ENCODE measurements at regions not wholly inside any gene's neighbourhood (a gene's known extent, or its start where the extent isn't known, plus 50 kb on each side); places are given as distances from the start of the nearest gene placed in this dataset.

DNA sequence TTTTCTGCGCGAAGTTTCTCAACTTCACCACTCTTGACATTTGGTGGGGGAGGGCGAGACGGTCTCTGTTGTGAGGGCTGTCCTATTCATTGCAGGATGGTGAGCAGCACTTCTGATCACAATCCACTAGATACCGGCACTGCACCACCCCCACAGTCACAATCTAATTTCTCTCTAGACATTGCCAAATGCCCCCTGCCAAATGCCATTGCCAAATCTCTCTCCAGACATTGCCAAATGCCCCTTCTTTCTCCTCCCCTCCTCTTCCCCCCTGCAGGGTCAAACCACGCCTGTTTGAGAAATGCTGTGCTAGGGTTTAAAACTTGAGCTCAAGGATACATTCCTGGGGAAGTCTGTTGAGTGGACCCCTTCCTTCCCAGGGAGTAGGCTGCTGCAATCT is 603.5 kb upstream of the CDH4 start:
- TF ChIP-seq, protein P1, sequence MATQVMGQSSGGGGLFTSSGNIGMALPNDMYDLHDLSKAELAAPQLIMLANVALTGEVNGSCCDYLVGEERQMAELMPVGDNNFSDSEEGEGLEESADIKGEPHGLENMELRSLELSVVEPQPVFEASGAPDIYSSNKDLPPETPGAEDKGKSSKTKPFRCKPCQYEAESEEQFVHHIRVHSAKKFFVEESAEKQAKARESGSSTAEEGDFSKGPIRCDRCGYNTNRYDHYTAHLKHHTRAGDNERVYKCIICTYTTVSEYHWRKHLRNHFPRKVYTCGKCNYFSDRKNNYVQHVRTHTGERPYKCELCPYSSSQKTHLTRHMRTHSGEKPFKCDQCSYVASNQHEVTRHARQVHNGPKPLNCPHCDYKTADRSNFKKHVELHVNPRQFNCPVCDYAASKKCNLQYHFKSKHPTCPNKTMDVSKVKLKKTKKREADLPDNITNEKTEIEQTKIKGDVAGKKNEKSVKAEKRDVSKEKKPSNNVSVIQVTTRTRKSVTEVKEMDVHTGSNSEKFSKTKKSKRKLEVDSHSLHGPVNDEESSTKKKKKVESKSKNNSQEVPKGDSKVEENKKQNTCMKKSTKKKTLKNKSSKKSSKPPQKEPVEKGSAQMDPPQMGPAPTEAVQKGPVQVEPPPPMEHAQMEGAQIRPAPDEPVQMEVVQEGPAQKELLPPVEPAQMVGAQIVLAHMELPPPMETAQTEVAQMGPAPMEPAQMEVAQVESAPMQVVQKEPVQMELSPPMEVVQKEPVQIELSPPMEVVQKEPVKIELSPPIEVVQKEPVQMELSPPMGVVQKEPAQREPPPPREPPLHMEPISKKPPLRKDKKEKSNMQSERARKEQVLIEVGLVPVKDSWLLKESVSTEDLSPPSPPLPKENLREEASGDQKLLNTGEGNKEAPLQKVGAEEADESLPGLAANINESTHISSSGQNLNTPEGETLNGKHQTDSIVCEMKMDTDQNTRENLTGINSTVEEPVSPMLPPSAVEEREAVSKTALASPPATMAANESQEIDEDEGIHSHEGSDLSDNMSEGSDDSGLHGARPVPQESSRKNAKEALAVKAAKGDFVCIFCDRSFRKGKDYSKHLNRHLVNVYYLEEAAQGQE (IDR thresholded peaks at IDR 0.05; ENCODE audit: insufficient read depth in 1 of 2, low read depth in 2 of 2, low read length in 2 of 2), result no peak
- no peak for TF ChIP-seq TAF1 (IDR thresholded peaks at IDR 0.05; ENCODE audit: borderline replicate concordance, insufficient read depth, low read length)
- no peak for TF ChIP-seq POLR2AphosphoS5 (IDR thresholded peaks at IDR 0.05; ENCODE audit: low read depth, low read length)
- no peak for TF ChIP-seq FOXP2 (optimal IDR thresholded peaks at IDR 0.05; ENCODE audit: borderline replicate concordance, extremely low read depth, extremely low read length, insufficient read depth)
- TF ChIP-seq SIN3A (IDR thresholded peaks at IDR 0.05; ENCODE audit: borderline replicate concordance, insufficient read depth, low read length), result no peak

- TF ChIP-seq, protein P1 (IDR thresholded peaks at IDR 0.05; ENCODE audit: insufficient read depth in 1 of 2, low read depth in 2 of 2, low read length in 2 of 2), result no peak
- no peak for TF ChIP-seq SIN3A (IDR thresholded peaks at IDR 0.05; ENCODE audit: borderline replicate concordance, insufficient read depth, low read length)
- no peak for TF ChIP-seq TAF1 (IDR thresholded peaks at IDR 0.05; ENCODE audit: borderline replicate concordance, insufficient read depth, low read length)
- TF ChIP-seq POLR2AphosphoS5 (IDR thresholded peaks at IDR 0.05; ENCODE audit: low read depth, low read length), result no peak
- TF ChIP-seq FOXP2 (optimal IDR thresholded peaks at IDR 0.05; ENCODE audit: borderline replicate concordance, extremely low read depth, extremely low read length, insufficient read depth), result no peak
Measured at GRCh38 chr20:60649541-60649940, 602.5 kb upstream of the CDH4 start.

DNA sequence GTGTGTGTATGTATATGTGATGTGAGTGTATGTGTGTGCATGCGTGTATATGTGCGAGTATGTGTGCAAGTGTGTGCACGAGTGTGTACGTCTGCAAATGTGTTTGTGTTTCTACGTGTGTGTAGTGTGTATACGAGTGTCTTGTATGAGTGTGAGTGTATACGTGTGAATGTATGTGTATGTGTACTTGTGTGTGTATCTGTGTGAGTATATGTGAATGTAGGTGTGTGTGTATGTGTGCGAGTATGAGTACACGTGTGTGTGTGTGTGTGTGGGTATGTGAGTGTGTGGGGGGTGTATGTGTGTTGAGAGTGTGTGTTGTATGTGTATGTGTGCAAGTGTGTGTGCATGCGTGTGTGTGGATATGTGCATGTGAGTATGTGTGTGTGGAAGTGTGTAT is 602.0 kb upstream of the CDH4 start:
- TF ChIP-seq TAF1 (IDR thresholded peaks at IDR 0.05; ENCODE audit: borderline replicate concordance, insufficient read depth, low read length) (no peak), SIN3A (IDR thresholded peaks at IDR 0.05; ENCODE audit: borderline replicate concordance, insufficient read depth, low read length) (no peak), FOXP2 (optimal IDR thresholded peaks at IDR 0.05; ENCODE audit: borderline replicate concordance, extremely low read depth, extremely low read length, insufficient read depth) (no peak)
- TF ChIP-seq, protein P1 (IDR thresholded peaks at IDR 0.05; ENCODE audit: insufficient read depth in 1 of 2, low read depth in 2 of 2, low read length in 2 of 2), result no peak

DNA sequence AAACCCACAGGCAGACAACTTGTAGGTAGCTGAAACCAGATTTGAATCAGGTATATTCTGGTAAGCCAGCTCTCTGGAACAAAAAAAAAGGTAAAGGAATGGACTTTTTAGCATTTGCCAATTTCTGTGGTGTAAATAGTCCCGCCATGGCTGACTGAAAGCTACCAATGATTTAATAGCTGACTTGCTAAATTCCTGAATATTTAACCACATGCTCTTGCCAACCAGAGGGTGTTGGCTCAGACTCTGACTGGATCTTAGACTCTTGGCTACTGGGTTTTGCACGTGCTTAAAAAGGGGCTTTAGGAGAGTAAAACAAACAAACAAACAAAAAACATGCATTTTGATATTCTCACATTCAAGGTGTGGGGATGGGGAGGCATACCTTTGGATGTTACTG is 600.0 kb upstream of the CDH4 start:
- no peak for TF ChIP-seq TAF1 (IDR thresholded peaks at IDR 0.05; ENCODE audit: borderline replicate concordance, insufficient read depth, low read length)
- no peak for TF ChIP-seq SIN3A (IDR thresholded peaks at IDR 0.05; ENCODE audit: borderline replicate concordance, insufficient read depth, low read length)
- no peak for TF ChIP-seq POLR2AphosphoS5 (IDR thresholded peaks at IDR 0.05; ENCODE audit: low read depth, low read length)
- TF ChIP-seq, protein P1 (IDR thresholded peaks at IDR 0.05; ENCODE audit: insufficient read depth in 1 of 2, low read depth in 2 of 2, low read length in 2 of 2), result no peak
- no peak for TF ChIP-seq FOXP2 (optimal IDR thresholded peaks at IDR 0.05; ENCODE audit: borderline replicate concordance, extremely low read depth, extremely low read length, insufficient read depth)

DNA sequence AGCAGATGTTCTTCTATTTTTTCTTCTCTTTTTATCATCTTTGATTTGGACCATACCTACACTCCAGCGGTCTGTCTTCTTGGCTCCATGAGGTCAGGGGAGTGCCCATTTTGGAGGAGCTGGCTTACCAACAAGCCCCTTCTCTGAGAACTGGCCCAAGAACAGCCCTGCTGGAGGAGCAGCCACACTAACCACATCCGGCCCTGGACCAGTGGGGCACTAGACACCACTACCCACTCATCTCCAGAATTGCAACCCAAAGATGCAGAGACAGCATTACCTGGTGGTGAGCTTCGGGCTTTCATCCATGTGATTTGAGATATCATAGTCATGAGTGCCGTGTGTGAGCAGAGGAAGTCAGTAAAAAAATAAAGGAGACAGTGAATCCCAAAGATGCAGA is 599.4 kb upstream of the CDH4 start:
- no peak for TF ChIP-seq TAF1 (IDR thresholded peaks at IDR 0.05; ENCODE audit: borderline replicate concordance, insufficient read depth, low read length)
- no peak for TF ChIP-seq SIN3A (IDR thresholded peaks at IDR 0.05; ENCODE audit: borderline replicate concordance, insufficient read depth, low read length)
- TF ChIP-seq FOXP2 (optimal IDR thresholded peaks at IDR 0.05; ENCODE audit: borderline replicate concordance, extremely low read depth, extremely low read length, insufficient read depth), result no peak
- TF ChIP-seq, protein P1 (IDR thresholded peaks at IDR 0.05; ENCODE audit: insufficient read depth in 1 of 2, low read depth in 2 of 2, low read length in 2 of 2), result no peak
- no peak for TF ChIP-seq POLR2AphosphoS5 (IDR thresholded peaks at IDR 0.05; ENCODE audit: low read depth, low read length)

Measured in PFSK-1 (cell line).